Neuronal stem cell (in vitro differentiated cells): ENCODE measurements at regions not wholly inside any gene's neighbourhood (a gene's known extent, or its start where the extent isn't known, plus 50 kb on each side); places are given as distances from the start of the nearest gene placed in this dataset.
A peak's percentile ranks its signal among the peaks of the same experiment; 100 is the strongest.

Experiments used
- DNase-seq: peaks from one replicate; pipeline ENCODE4 v3.0.0-alpha.2; 2013; ENCODE audit warnings: low spot score
- H2AFZ ChIP-seq: one replicate; pipeline ENCODE4 v1.6.1; 2013; ENCODE audit warnings: mild to moderate bottlenecking, low read length, inconsistent platforms
- H2AK5ac ChIP-seq: 2 replicates; pipeline ENCODE4 v1.6.1; 2013; ENCODE audit warnings: low read depth, mild to moderate bottlenecking, inconsistent platforms, low read length, moderate library complexity, mixed read lengths
- H2BK120ac ChIP-seq: 2 replicates; pipeline ENCODE4 v1.6.1; 2013; ENCODE audit warnings: low read depth, mild to moderate bottlenecking, inconsistent platforms, low read length, moderate library complexity, mixed read lengths
- H2BK12ac ChIP-seq: one replicate; pipeline ENCODE4 v1.6.1; 2013; ENCODE audit warnings: low read length, inconsistent platforms
- H2BK15ac ChIP-seq: 2 replicates; pipeline ENCODE4 v1.6.1; 2013; ENCODE audit warnings: mild to moderate bottlenecking, low read length, inconsistent platforms, mixed read lengths
- H2BK5ac ChIP-seq: one replicate; pipeline ENCODE4 v1.6.1; 2013; ENCODE audit warnings: inconsistent platforms, mild to moderate bottlenecking, low read length, moderate library complexity
- H3K14ac ChIP-seq: one replicate; pipeline ENCODE4 v1.6.1; 2013; ENCODE audit warnings: low read length, inconsistent platforms
- H3K18ac ChIP-seq: 2 replicates; pipeline ENCODE4 v1.6.1; 2013; ENCODE audit warnings: low read length, inconsistent platforms
- H3K23ac ChIP-seq: 2 replicates; pipeline ENCODE4 v1.6.1; 2013; ENCODE audit warnings: low read depth, mild to moderate bottlenecking, mixed read lengths, low read length, inconsistent platforms; ENCODE audit not compliant: poor library complexity
- H3K27ac ChIP-seq: replicated peaks from 3 replicates; pipeline ENCODE4 v1.5.1; 2013; ENCODE audit warnings: low read length, inconsistent platforms
- H3K27me3 ChIP-seq, 3 experiments: 2 replicates each; pipeline ENCODE4 v1.6.1; 2013; ENCODE audit warnings: low read length in 3 of 3, mild to moderate bottlenecking in 2 of 3, inconsistent platforms in 1 of 3, low read depth in 1 of 3, mixed read lengths in 1 of 3, moderate library complexity in 1 of 3; ENCODE audit not compliant: control insufficient read depth in 3 of 3, insufficient read depth in 3 of 3
- H3K36me3 ChIP-seq, 2 donors: replicated peaks in 1 of 2; 2 replicates each; pipeline ENCODE4 v1.6.1; 2013; ENCODE audit warnings: low read length in 2 of 2; ENCODE audit not compliant: control insufficient read depth in 2 of 2, insufficient read depth in 2 of 2
- H3K4ac ChIP-seq: 2 replicates; pipeline ENCODE4 v1.6.1; 2013; ENCODE audit warnings: inconsistent platforms, mild to moderate bottlenecking, low read length, moderate library complexity
- H3K4me1 ChIP-seq, 2 donors: 1 replicate in 1 of 2; 2 replicates in 1 of 2; pipeline ENCODE4 v1.6.1; 2013; ENCODE audit warnings: low read length in 2 of 2, low read depth in 1 of 2; ENCODE audit not compliant: control insufficient read depth in 2 of 2, insufficient read depth in 1 of 2
- H3K4me2 ChIP-seq: one replicate; pipeline ENCODE4 v1.6.1; 2013; ENCODE audit warnings: mild to moderate bottlenecking, low read length, inconsistent platforms; ENCODE audit not compliant: insufficient read depth, poor library complexity, severe bottlenecking
- H3K4me3 ChIP-seq, 2 donors: 2 replicates each; pipeline ENCODE4 v1.5.1; 2013; ENCODE audit warnings: low read length in 2 of 2, mild to moderate bottlenecking in 2 of 2, inconsistent platforms in 1 of 2, moderate library complexity in 1 of 2
- H3K79me1 ChIP-seq: one replicate; pipeline ENCODE4 v1.6.1; 2013; ENCODE audit warnings: low read depth, mild to moderate bottlenecking, inconsistent platforms, low read length, moderate library complexity
- H3K9ac ChIP-seq: one replicate; pipeline ENCODE4 v1.6.1; 2013; ENCODE audit warnings: mild to moderate bottlenecking, low read depth, low read length, inconsistent platforms; ENCODE audit not compliant: poor library complexity
- H3K9me3 ChIP-seq, 2 donors: replicated peaks in 1 of 2; 2 replicates each; pipeline versions ENCODE3 to v1.6.1; 2013; ENCODE audit warnings: low read length in 2 of 2, mild to moderate bottlenecking in 2 of 2, inconsistent platforms in 1 of 2, low read depth in 1 of 2, mixed read lengths in 1 of 2, moderate library complexity in 1 of 2; ENCODE audit not compliant: control insufficient read depth in 2 of 2, insufficient read depth in 1 of 2
- H4K8ac ChIP-seq: one replicate; pipeline ENCODE4 v1.6.1; 2013; ENCODE audit warnings: low read depth, mild to moderate bottlenecking, inconsistent platforms, low read length, moderate library complexity
- H4K91ac ChIP-seq: one replicate; pipeline ENCODE4 v1.6.1; 2013; ENCODE audit warnings: low read length, low read depth, mild to moderate bottlenecking, inconsistent platforms; ENCODE audit not compliant: poor library complexity
- WGBS, 2 donors: extraction: QIAGEN DNeasy Blood & Tissue Kit; methylation state at CpG; one replicate each; pipeline ENCODE4 v1.1.7; 2013; ENCODE audit warnings: missing lambda C conversion rate in 2 of 2, mixed read lengths in 1 of 2; ENCODE audit not compliant: insufficient read length in 2 of 2, insufficient replicate concordance in 1 of 2; ENCODE audit errors: extremely low coverage in 2 of 2; 5-methylcytosine and 5-hydroxymethylcytosine counted together

GRCh38 chr15:93324186-93324975 is 235.4 kb upstream of the RGMA start:
- no peak for DNase-seq
- Histone ChIP-seq H3K9ac (no peak overlapping the region), H3K4me1 (peaks cover 0 to 2% of the 10 kb centered on the region in 2 donors), H4K8ac (no peak overlapping the region), H3K4me3 (no peak overlapping the region), H2BK120ac (no peak overlapping the region), H3K4me2 (no peak overlapping the region), H3K4ac (no peak overlapping the region), H3K36me3 (peaks cover 3 to 90% of the 10 kb centered on the region in 2 donors), H2AK5ac (no peak overlapping the region), H3K23ac (no peak overlapping the region), H2BK15ac (no peak overlapping the region), H3K27ac (no peak overlapping the region), H2BK5ac (no peak overlapping the region), H4K91ac (no peak overlapping the region), H3K27me3 (no peaks in the 10 kb centered on the region), H3K9me3 (peaks cover 0 to 38% of the 10 kb centered on the region in 2 donors), H3K14ac (no peak overlapping the region), H3K18ac (peak overlapping the region; percentile 57), H2BK12ac (no peak overlapping the region), H3K79me1 (no peaks in the 10 kb centered on the region), H2AFZ (no peak overlapping the region)
- WGBS, 2 donors = no CpG with 5 or more reads among the region's 5 CpGs

- Histone ChIP-seq H2BK15ac (no peak overlapping the region), H2BK120ac (no peak overlapping the region), H2AK5ac (peak overlapping the region; percentile 51), H3K9ac (no peak overlapping the region), H3K27ac (no peak overlapping the region), H3K9me3 (peaks cover 0 to 56% of the 10 kb centered on the region in 2 donors), H3K23ac (no peak overlapping the region), H4K8ac (no peak overlapping the region), H3K4ac (no peak overlapping the region), H3K4me1 (peaks cover 0 to 2% of the 10 kb centered on the region in 2 donors), H3K14ac (no peak overlapping the region), H2AFZ (no peak overlapping the region), H3K18ac (peak overlapping the region; percentile 63), H3K27me3 (no peaks in the 10 kb centered on the region), H3K79me1 (peaks cover 2% of the 10 kb centered on the region), H3K4me3 (no peak overlapping the region), H3K4me2 (no peak overlapping the region), H3K36me3 (peaks cover 3 to 92% of the 10 kb centered on the region in 2 donors), H4K91ac (no peak overlapping the region), H2BK12ac (no peak overlapping the region), H2BK5ac (peak overlapping the region; percentile 15)
- WGBS, 2 donors = no CpG with 5 or more reads among the region's 9 CpGs
- no peak for DNase-seq
Observed at GRCh38 chr15:93321881-93322282, 232.9 kb upstream of the RGMA start.

- Histone ChIP-seq H2AFZ (no peak overlapping the region), H3K23ac (no peak overlapping the region), H3K4me2 (no peak overlapping the region), H3K4ac (no peak overlapping the region), H3K14ac (no peak overlapping the region), H4K91ac (no peak overlapping the region), H3K4me3 (no peak overlapping the region), H2BK12ac (peak overlapping the region; percentile 19), H2BK5ac (no peak overlapping the region), H3K27me3 (no peaks in the 10 kb centered on the region), H4K8ac (no peak overlapping the region), H3K27ac (no peak overlapping the region), H3K79me1 (peaks cover 2% of the 10 kb centered on the region), H2BK15ac (no peak overlapping the region), H2BK120ac (no peak overlapping the region), H3K4me1 (peaks cover 5 to 7% of the 10 kb centered on the region in 2 donors), H3K36me3 (peaks cover 3 to 85% of the 10 kb centered on the region in 2 donors), H3K9ac (no peak overlapping the region), H3K9me3 (peaks cover 0 to 69% of the 10 kb centered on the region in 2 donors), H2AK5ac (peak overlapping the region; percentile 38), H3K18ac (peak overlapping the region; percentile 67)
- WGBS, 2 donors = no CpG with 5 or more reads among the region's 19 CpGs
- DNase-seq = no peak
Observed at GRCh38 chr15:93319121-93319814, 230.3 kb upstream of the RGMA start.

GRCh38 chr15:93317772-93318171 is 228.8 kb upstream of the RGMA start:
- WGBS, 2 donors = no CpG with 5 or more reads among the region's 4 CpGs
- Histone ChIP-seq H2BK5ac (no peak overlapping the region), H3K4me3 (no peak overlapping the region), H3K27ac (no peak overlapping the region), H2AK5ac (no peak overlapping the region), H3K79me1 (peaks cover 5% of the 10 kb centered on the region), H4K91ac (no peak overlapping the region), H3K18ac (no peak overlapping the region), H3K4ac (no peak overlapping the region), H3K9ac (no peak overlapping the region), H3K4me2 (no peak overlapping the region), H3K9me3 (peaks cover 0 to 62% of the 10 kb centered on the region in 2 donors), H4K8ac (no peak overlapping the region), H3K23ac (no peak overlapping the region), H2BK120ac (no peak overlapping the region), H2BK15ac (no peak overlapping the region), H3K4me1 (peaks cover 9 to 15% of the 10 kb centered on the region in 2 donors), H2BK12ac (no peak overlapping the region), H3K27me3 (no peaks in the 10 kb centered on the region), H3K14ac (no peak overlapping the region), H3K36me3 (peaks cover 3 to 70% of the 10 kb centered on the region in 2 donors), H2AFZ (no peak overlapping the region)
- no peak for DNase-seq
